Hepatocyte (in vitro differentiated cells): ENCODE measurements at regions not wholly inside any gene's neighbourhood (a gene's known extent, or its start where the extent isn't known, plus 50 kb on each side); places are given as distances from the start of the nearest gene placed in this dataset.

ENCODE experiments used
- DNase-seq: peaks from one replicate; pipeline ENCODE4 v3.0.0-alpha.2; 2016; ENCODE audit warnings: low spot score
- H2AFZ ChIP-seq: fragments of 200-600 bp; sonication (generic); 2 replicates; pipeline ENCODE4 v1.6.0; 2016; ENCODE audit warnings: antibody characterized with exemption, mild to moderate bottlenecking
- H3K27ac ChIP-seq: fragments of 200-600 bp; sonication (generic); 2 replicates; pipeline ENCODE4 v1.5.1; 2016; ENCODE audit warnings: mild to moderate bottlenecking
- H3K27me3 ChIP-seq: fragments of 200-600 bp; sonication (generic); 2 replicates; pipeline ENCODE4 v1.6.1; 2016
- H3K36me3 ChIP-seq: fragments of 200-600 bp; sonication (generic); replicated peaks from 2 replicates; pipeline ENCODE4 v1.5.1; 2016; ENCODE audit warnings: low read depth; ENCODE audit not compliant: insufficient read depth
- H3K4me1 ChIP-seq: fragments of 200-600 bp; sonication (generic); 2 replicates; pipeline ENCODE4 v1.5.1; 2016; ENCODE audit warnings: mild to moderate bottlenecking, moderate library complexity; ENCODE audit not compliant: insufficient read depth
- H3K4me2 ChIP-seq: fragments of 200-600 bp; sonication (generic); 2 replicates; pipeline ENCODE4 v1.6.0; 2016
- H3K4me3 ChIP-seq: fragments of 200-600 bp; sonication (generic); 2 replicates; pipeline ENCODE4 v1.5.1; 2016; ENCODE audit warnings: mild to moderate bottlenecking
- H3K79me2 ChIP-seq: fragments of 200-600 bp; sonication (generic); 2 replicates; pipeline ENCODE4 v1.6.0; 2017; ENCODE audit warnings: mild to moderate bottlenecking
- H3K9me2 ChIP-seq: fragments of 200-600 bp; sonication (generic); replicated peaks from 2 replicates; pipeline ENCODE4 v1.6.0; 2017; ENCODE audit warnings: mild to moderate bottlenecking; ENCODE audit not compliant: insufficient read depth
- H3K9me3 ChIP-seq: fragments of 200-600 bp; sonication (generic); 2 replicates; pipeline ENCODE4 v1.5.1; 2016; ENCODE audit warnings: low read depth, mild to moderate bottlenecking
- H4K20me1 ChIP-seq: fragments of 200-600 bp; sonication (generic); 2 replicates; pipeline ENCODE4 v1.6.0; 2016; ENCODE audit warnings: mild to moderate bottlenecking; ENCODE audit not compliant: insufficient read depth, poor library complexity, severe bottlenecking
- EZH2 ChIP-seq: fragments of 200-600 bp; sonication (generic); IDR thresholded peaks from 2 replicates; pipeline ENCODE4 v1.6.1; 2016; ENCODE audit warnings: antibody characterized with exemption, mild to moderate bottlenecking, borderline replicate concordance
- EZH2phosphoT487 ChIP-seq: fragments of 200-600 bp; sonication (generic); IDR thresholded peaks from one replicate; pipeline ENCODE4 v1.6.1; 2018; ENCODE audit warnings: antibody characterized with exemption, mild to moderate bottlenecking, low read depth, moderate library complexity; ENCODE audit not compliant: unreplicated experiment, severe bottlenecking
- WGBS: methylation state at CpG from one replicate; pipeline ENCODE4 v1.1.6; 2016; ENCODE audit warnings: low lambda C conversion rate; ENCODE audit errors: missing lambda C conversion rate; 5-methylcytosine and 5-hydroxymethylcytosine counted together
- TF ChIP-seq, protein P1 (sequence below): fragments of 200-600 bp; sonication (generic); IDR thresholded peaks from 2 replicates; pipeline ENCODE4 v1.5.1; 2016; ENCODE audit warnings: antibody characterized with exemption, mild to moderate bottlenecking; ENCODE audit not compliant: poor library complexity

DNA sequence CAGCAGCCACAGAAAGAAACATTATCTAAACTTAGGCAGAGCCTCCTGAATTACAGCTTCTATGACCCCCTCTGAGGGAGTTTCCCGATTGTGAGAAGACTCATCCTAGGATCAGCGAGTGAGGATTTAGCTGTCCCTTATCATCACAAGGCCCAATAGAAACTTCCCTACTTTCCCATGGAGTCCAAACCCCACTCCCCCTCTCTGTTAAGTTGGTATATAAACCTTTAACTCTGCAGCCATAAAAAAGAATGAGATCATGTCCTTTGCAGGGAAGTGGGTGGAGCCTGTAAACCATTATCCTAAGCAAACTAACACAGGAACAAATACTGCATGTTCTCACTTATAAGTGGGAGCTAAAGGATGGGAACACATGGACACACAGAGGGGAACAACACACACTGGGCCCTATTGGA is 78.8 kb downstream of the MYL12B start:
- 48% methylated on average over 2 of the region's 2 CpGs for WGBS
- H3K9me2 ChIP-seq, result no peaks in the 10 kb centered on the region
- no peaks in the 10 kb centered on the region for H4K20me1 ChIP-seq
- no peak overlapping the region for H2AFZ ChIP-seq
- no peaks in the 10 kb centered on the region for H3K4me1 ChIP-seq
- no peak overlapping the region for H3K4me3 ChIP-seq
- H3K36me3 ChIP-seq, result no peaks in the 10 kb centered on the region
- TF ChIP-seq, protein P1, sequence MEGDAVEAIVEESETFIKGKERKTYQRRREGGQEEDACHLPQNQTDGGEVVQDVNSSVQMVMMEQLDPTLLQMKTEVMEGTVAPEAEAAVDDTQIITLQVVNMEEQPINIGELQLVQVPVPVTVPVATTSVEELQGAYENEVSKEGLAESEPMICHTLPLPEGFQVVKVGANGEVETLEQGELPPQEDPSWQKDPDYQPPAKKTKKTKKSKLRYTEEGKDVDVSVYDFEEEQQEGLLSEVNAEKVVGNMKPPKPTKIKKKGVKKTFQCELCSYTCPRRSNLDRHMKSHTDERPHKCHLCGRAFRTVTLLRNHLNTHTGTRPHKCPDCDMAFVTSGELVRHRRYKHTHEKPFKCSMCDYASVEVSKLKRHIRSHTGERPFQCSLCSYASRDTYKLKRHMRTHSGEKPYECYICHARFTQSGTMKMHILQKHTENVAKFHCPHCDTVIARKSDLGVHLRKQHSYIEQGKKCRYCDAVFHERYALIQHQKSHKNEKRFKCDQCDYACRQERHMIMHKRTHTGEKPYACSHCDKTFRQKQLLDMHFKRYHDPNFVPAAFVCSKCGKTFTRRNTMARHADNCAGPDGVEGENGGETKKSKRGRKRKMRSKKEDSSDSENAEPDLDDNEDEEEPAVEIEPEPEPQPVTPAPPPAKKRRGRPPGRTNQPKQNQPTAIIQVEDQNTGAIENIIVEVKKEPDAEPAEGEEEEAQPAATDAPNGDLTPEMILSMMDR, result no peak
- TF ChIP-seq EZH2phosphoT487 (no peak), EZH2 (no peak)
- no peak overlapping the region for H3K4me2 ChIP-seq
- H3K27ac ChIP-seq, result peak overlapping the region; percentile 66
- no peaks in the 10 kb centered on the region for H3K9me3 ChIP-seq
- peak; percentile 62 for DNase-seq
- H3K79me2 ChIP-seq, result no peaks in the 10 kb centered on the region
- no peaks in the 10 kb centered on the region for H3K27me3 ChIP-seq

DNA sequence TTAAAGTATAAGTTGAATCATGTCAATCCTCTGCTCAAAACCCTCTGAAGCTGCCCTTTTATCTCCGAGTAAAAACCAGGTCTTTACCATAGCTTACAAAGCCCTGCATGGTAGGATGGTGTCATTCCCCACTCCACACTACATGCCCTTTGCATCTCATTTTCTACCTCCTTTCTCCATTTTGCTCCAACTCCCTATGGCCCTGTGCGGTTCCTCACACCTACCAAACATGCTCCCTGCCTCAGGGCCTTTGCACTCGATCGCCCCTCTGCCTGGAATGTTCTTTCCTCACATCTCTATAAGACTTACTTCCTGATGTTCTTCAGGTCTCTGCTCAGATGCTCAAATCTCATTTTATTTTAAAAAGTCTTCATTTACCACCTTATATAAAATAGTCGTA is 80.7 kb downstream of the MYL12B start:
- TF ChIP-seq EZH2 (no peak), EZH2phosphoT487 (no peak)
- TF ChIP-seq, protein P1, result no peak
- 92% methylated on average over 5 of the region's 5 CpGs for WGBS
- H3K79me2 ChIP-seq, result no peaks in the 10 kb centered on the region
- no peaks in the 10 kb centered on the region for H3K9me3 ChIP-seq
- no peak for DNase-seq
- no peak overlapping the region for H2AFZ ChIP-seq
- H3K9me2 ChIP-seq, result no peaks in the 10 kb centered on the region
- H3K4me3 ChIP-seq, result no peak overlapping the region
- H3K27me3 ChIP-seq, result no peaks in the 10 kb centered on the region
- no peak overlapping the region for H3K27ac ChIP-seq
- H3K4me1 ChIP-seq, result no peaks in the 10 kb centered on the region
- H3K36me3 ChIP-seq, result no peaks in the 10 kb centered on the region
- H3K4me2 ChIP-seq, result no peak overlapping the region
- H4K20me1 ChIP-seq, result no peaks in the 10 kb centered on the region

DNA sequence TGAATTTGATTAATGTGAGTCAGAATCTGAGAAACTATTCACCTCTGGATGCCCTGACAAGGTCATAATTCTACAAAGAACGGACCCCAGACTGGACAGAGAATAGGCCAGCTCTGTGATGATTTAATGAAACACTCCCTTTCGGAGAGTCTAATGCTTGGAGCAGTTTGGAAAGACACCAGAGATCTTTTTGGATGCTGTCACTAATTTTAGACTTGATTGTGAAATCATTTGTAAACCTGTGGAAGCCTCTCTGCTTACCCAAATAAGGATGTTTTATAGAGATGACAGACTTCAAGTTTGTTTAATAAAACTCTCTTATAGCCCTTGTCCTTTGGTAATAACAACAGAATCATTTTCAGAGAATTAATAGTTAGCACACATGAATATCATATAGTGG is 83.5 kb downstream of the MYL12B start:
- 73% methylated on average over 2 of the region's 2 CpGs for WGBS
- H3K27ac ChIP-seq, result no peak overlapping the region
- TF ChIP-seq EZH2 (no peak), EZH2phosphoT487 (no peak)
- TF ChIP-seq, protein P1, result no peak

DNA sequence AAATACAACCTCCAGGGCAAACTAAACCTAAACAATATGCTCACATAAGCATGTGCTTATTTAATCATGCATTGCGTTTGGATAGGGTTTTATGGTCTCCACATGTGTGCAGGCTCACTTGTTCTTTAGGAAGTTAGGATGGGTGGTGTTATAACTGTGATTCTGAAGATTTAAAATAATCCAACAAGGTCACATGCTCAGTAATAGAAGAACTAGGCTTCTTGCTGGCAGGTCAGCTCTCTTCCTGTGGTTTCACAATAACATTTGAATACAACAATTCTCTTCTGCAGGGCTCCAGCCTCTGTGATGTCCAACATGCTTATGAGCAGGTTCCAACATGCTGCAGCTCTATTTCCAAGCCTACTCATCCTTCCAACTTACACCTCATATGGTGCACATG is 84.0 kb downstream of the MYL12B start:
- H3K9me3 ChIP-seq, result no peaks in the 10 kb centered on the region
- no peaks in the 10 kb centered on the region for H3K27me3 ChIP-seq
- H3K4me2 ChIP-seq, result no peak overlapping the region
- no peaks in the 10 kb centered on the region for H3K36me3 ChIP-seq
- no peaks in the 10 kb centered on the region for H4K20me1 ChIP-seq
- H3K9me2 ChIP-seq, result no peaks in the 10 kb centered on the region
- WGBS, result 38% methylated on average over 1 of the region's 1 CpG
- no peaks in the 10 kb centered on the region for H3K79me2 ChIP-seq
- H3K4me3 ChIP-seq, result no peak overlapping the region
- H2AFZ ChIP-seq, result no peak overlapping the region
- no peak for DNase-seq
- no peak overlapping the region for H3K27ac ChIP-seq
- H3K4me1 ChIP-seq, result no peaks in the 10 kb centered on the region
- TF ChIP-seq EZH2, result no peak
- no peak for TF ChIP-seq EZH2phosphoT487
- TF ChIP-seq, protein P1, result no peak

More for the DNA sequence above, 83.5 kb downstream of the MYL12B start:
- no peak overlapping the region for H2AFZ ChIP-seq
- H3K36me3 ChIP-seq, result no peaks in the 10 kb centered on the region
- H3K4me2 ChIP-seq, result no peak overlapping the region
- H4K20me1 ChIP-seq, result no peaks in the 10 kb centered on the region
- no peak for DNase-seq
- H3K79me2 ChIP-seq, result no peaks in the 10 kb centered on the region
- no peaks in the 10 kb centered on the region for H3K4me1 ChIP-seq
- no peaks in the 10 kb centered on the region for H3K9me3 ChIP-seq
- no peak overlapping the region for H3K4me3 ChIP-seq
- no peaks in the 10 kb centered on the region for H3K9me2 ChIP-seq
- no peaks in the 10 kb centered on the region for H3K27me3 ChIP-seq
